Uterus (tissue), 2 donors: ENCODE measurements at regions not wholly inside any gene's neighbourhood (a gene's known extent, or its start where the extent isn't known, plus 50 kb on each side); places are given as distances from the start of the nearest gene placed in this dataset.

Source experiments
- POLR2A ChIP-seq, 2 donors: fragments of 450-650 bp; IDR thresholded peaks; one replicate each; pipeline ENCODE4 v1.6.1; 2016; ENCODE audit warnings: antibody characterized with exemption in 2 of 2, mild to moderate bottlenecking in 1 of 2, moderate library complexity in 1 of 2
- TF ChIP-seq, protein P1 (sequence below), 4 experiments: fragments of 200-600 bp in 2 of 4; fragments of 450-650 bp in 2 of 4; sonication (generic) in 2 of 4; IDR thresholded peaks; one replicate each; pipeline ENCODE4 v1.5.1; 2016 to 2019; ENCODE audit warnings: antibody characterized with exemption in 4 of 4, mild to moderate bottlenecking in 2 of 4, moderate library complexity in 1 of 4

DNA sequence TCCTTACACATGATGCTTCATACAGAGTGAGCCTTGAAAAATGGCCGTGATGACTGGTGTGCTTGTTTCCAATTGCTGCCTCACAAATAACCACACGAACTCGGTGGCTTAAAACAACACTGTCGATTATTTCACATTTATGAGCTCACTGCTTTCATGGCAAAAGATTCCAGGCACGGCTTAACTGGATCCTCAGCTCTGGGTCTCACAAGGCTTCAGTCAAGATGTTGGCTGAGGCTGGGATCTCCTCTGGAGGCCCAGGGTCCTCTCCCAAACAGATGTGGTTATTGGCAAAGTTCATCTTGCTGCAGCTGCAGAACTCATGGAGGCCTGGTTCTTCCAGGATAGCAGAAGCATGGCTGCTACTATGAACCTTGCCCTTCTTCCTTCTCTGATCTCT lies 144.6 kb downstream of the TFAP2C start:
- TF ChIP-seq, protein P1, sequence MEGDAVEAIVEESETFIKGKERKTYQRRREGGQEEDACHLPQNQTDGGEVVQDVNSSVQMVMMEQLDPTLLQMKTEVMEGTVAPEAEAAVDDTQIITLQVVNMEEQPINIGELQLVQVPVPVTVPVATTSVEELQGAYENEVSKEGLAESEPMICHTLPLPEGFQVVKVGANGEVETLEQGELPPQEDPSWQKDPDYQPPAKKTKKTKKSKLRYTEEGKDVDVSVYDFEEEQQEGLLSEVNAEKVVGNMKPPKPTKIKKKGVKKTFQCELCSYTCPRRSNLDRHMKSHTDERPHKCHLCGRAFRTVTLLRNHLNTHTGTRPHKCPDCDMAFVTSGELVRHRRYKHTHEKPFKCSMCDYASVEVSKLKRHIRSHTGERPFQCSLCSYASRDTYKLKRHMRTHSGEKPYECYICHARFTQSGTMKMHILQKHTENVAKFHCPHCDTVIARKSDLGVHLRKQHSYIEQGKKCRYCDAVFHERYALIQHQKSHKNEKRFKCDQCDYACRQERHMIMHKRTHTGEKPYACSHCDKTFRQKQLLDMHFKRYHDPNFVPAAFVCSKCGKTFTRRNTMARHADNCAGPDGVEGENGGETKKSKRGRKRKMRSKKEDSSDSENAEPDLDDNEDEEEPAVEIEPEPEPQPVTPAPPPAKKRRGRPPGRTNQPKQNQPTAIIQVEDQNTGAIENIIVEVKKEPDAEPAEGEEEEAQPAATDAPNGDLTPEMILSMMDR (IDR thresholded peaks at IDR 0.05): no peak
- no peak for TF ChIP-seq POLR2A (IDR thresholded peaks at IDR 0.05)
